ENCODE measurements at regions not wholly inside any gene's neighbourhood (a gene's known extent, or its start where the extent isn't known, plus 50 kb on each side); places are given as distances from the start of the nearest gene placed in this dataset.

DNA sequence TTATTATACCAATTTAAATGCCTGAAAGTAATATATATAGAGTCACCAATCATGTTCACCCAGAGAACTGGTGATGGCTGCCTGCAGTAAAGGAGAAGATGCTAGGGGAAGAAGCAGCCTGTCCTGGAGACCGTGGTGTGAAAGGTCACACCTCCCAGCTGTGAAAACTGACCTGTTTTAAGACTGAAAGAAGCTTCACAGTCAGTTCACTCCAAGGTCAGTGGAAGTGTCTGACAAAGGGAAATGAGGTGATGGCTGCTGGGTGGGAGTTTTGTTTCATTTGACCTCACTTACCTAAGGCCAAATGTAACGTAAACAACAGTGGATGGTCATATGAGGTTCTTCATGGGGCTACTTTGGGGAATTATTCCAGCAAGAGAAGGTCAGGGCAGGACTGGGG lies 352.1 kb upstream of the GATB start:
- Histone ChIP-seq H3K4me2 (no peak overlapping the region), H4K20me1 (ENCODE audit: insufficient read depth) (no peaks in the 10 kb centered on the region), H3K9ac (no peak overlapping the region), H3K79me2 (ENCODE audit: insufficient read depth, low read depth) (no peaks in the 10 kb centered on the region), H3K36me3 (ENCODE audit: insufficient read depth) (no peaks in the 10 kb centered on the region), H3K4me3 (IDR thresholded peaks at IDR 0.05; ENCODE audit: insufficient read depth, low read depth, low read length) (no peak overlapping the region), H3K27ac (no peak overlapping the region), H2AFZ (ENCODE audit: low read depth) (no peak overlapping the region), H3K27me3 (ENCODE audit: insufficient read depth, low read depth) (no peaks in the 10 kb centered on the region), H3K4me1 (ENCODE audit: low read depth, poor library complexity, severe bottlenecking) (no peaks in the 10 kb centered on the region)
- no peak for TF ChIP-seq CTCF (conservative IDR thresholded peaks at IDR 0.05; ENCODE audit: low read depth, low read length)

- no peaks in the 10 kb centered on the region for H3K79me2 ChIP-seq (ENCODE audit: insufficient read depth, low read depth)
- no peak overlapping the region for H3K4me2 ChIP-seq
- H2AFZ ChIP-seq (ENCODE audit: low read depth): no peak overlapping the region
- no peaks in the 10 kb centered on the region for H4K20me1 ChIP-seq (ENCODE audit: insufficient read depth)
- H3K36me3 ChIP-seq (ENCODE audit: insufficient read depth): no peaks in the 10 kb centered on the region
- H3K4me3 ChIP-seq (IDR thresholded peaks at IDR 0.05; ENCODE audit: insufficient read depth, low read depth, low read length): no peak overlapping the region
- no peak overlapping the region for H3K27ac ChIP-seq
- no peak for TF ChIP-seq CTCF (conservative IDR thresholded peaks at IDR 0.05; ENCODE audit: low read depth, low read length)
- H3K4me1 ChIP-seq (ENCODE audit: low read depth, poor library complexity, severe bottlenecking): no peaks in the 10 kb centered on the region
- no peak overlapping the region for H3K9ac ChIP-seq
- H3K27me3 ChIP-seq (ENCODE audit: insufficient read depth, low read depth): no peaks in the 10 kb centered on the region
Observed at GRCh38 chr4:152112190-152112589, 351.4 kb upstream of the GATB start.

- TF ChIP-seq CTCF (conservative IDR thresholded peaks at IDR 0.05; ENCODE audit: low read depth, low read length): no peak
- H3K27me3 ChIP-seq (ENCODE audit: insufficient read depth, low read depth): no peaks in the 10 kb centered on the region
Observed at GRCh38 chr4:152110780-152111179, 350.0 kb upstream of the GATB start.

DNA sequence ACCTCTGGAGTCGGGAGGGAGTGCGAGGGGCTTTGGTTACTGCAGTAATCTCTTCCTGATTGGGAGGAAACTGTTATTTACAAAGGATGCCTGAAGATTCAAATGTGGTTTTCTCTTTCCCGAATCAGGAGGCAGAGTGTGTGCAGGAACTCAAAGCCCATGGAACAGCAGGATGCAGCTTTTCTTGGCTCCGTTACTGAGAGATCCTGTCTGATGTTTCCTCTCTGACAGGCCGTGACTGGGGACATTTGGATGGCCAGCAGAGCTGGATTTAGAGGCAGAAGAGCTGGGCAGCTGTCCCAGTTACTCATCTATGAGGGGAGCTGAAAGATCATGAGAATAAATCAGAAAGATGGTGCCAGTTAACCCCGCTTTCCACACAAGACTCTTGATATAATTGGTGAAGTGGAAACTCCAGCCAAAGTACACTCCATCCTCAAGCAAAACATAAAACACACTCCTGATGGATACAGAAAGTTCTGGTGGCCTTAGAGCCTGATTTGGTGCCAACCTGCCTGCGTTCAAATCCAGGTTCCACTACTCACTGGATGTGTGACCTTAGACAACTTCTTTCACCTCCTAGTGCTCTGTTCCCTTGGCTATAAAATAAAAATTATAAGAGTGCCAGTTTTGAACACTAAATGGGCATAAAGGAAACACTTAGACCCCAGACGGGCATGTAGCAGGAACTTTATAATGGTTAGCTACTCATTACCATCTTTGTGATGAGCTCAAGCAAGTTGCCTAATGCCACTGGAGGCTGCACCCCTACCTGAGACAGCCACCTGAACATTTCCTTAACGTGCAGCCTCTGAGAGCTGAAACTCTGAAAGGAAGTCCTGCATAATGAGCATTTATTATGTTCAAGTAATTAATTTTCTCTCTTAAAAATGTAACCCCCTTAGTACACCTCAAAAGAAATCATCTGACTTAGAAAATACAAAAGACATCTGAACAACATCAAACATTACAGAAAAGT lies 349.0 kb upstream of the GATB start:
- H3K27ac ChIP-seq: no peak overlapping the region
- no peak overlapping the region for H3K4me2 ChIP-seq
- H4K20me1 ChIP-seq (ENCODE audit: insufficient read depth): no peaks in the 10 kb centered on the region
- H2AFZ ChIP-seq (ENCODE audit: low read depth): no peak overlapping the region
- no peak overlapping the region for H3K4me3 ChIP-seq (IDR thresholded peaks at IDR 0.05; ENCODE audit: insufficient read depth, low read depth, low read length)
- no peaks in the 10 kb centered on the region for H3K79me2 ChIP-seq (ENCODE audit: insufficient read depth, low read depth)
- no peaks in the 10 kb centered on the region for H3K4me1 ChIP-seq (ENCODE audit: low read depth, poor library complexity, severe bottlenecking)
- no peak overlapping the region for H3K9ac ChIP-seq
- TF ChIP-seq CTCF (conservative IDR thresholded peaks at IDR 0.05; ENCODE audit: low read depth, low read length): no peak
- H3K36me3 ChIP-seq (ENCODE audit: insufficient read depth): no peaks in the 10 kb centered on the region
- no peaks in the 10 kb centered on the region for H3K27me3 ChIP-seq (ENCODE audit: insufficient read depth, low read depth)

More at GRCh38 chr4:152110780-152111179, 350.0 kb upstream of the GATB start:
- H3K4me2 ChIP-seq: no peak overlapping the region
- H3K4me3 ChIP-seq (IDR thresholded peaks at IDR 0.05; ENCODE audit: insufficient read depth, low read depth, low read length): no peak overlapping the region
- no peak overlapping the region for H3K9ac ChIP-seq
- H3K79me2 ChIP-seq (ENCODE audit: insufficient read depth, low read depth): no peaks in the 10 kb centered on the region
- H3K36me3 ChIP-seq (ENCODE audit: insufficient read depth): no peaks in the 10 kb centered on the region
- H3K4me1 ChIP-seq (ENCODE audit: low read depth, poor library complexity, severe bottlenecking): no peaks in the 10 kb centered on the region
- H3K27ac ChIP-seq: no peak overlapping the region
- H4K20me1 ChIP-seq (ENCODE audit: insufficient read depth): no peaks in the 10 kb centered on the region
- no peak overlapping the region for H2AFZ ChIP-seq (ENCODE audit: low read depth)
